IMR-90 (cell line): ENCODE measurements at regions not wholly inside any gene's neighbourhood (a gene's known extent, or its start where the extent isn't known, plus 50 kb on each side); places are given as distances from the start of the nearest gene placed in this dataset.

Experiments
- ATAC-seq: fragments of 200-7000 bp; cut with Tn5 transposase; 2 replicates; pipeline ENCODE4 v1.9.1; 2020; ENCODE audit warnings: low read depth, mild to moderate bottlenecking, moderate library complexity
- BruUV-seq: library from RNA; stranded (reverse); fragments of 400-500 nt; replicated peaks from 2 replicates; lab custom pipeline; 2021; lab: Mats Ljungman, UMichigan
- CTCF ChIA-PET: fragments of 300-600 bp; formaldehyde crosslinking; extraction: SDS; loops from one replicate; lab custom pipeline; 2021; ENCODE audit warnings: antibody characterized with exemption; lab: Yijun Ruan, JAX
- POLR2A ChIA-PET: fragments of 300-600 bp; sonication (Branson Sonifier 250); formaldehyde crosslinking; loops from one replicate; lab custom pipeline; 2022; ENCODE audit warnings: antibody characterized with exemption; ENCODE audit not compliant: unreplicated experiment; lab: Charles Lee
- DNase-seq: peaks from one replicate; pipeline ENCODE4 v3.0.0; 2013
- H2AFZ ChIP-seq: replicated peaks from 2 replicates; pipeline ENCODE3; 2013; ENCODE audit warnings: low read length, mild to moderate bottlenecking; ENCODE audit not compliant: poor library complexity
- H2AK5ac ChIP-seq: 2 replicates; pipeline ENCODE4 v1.6.1; 2013; ENCODE audit warnings: low read depth, low read length, inconsistent platforms
- H2AK9ac ChIP-seq: replicated peaks from 2 replicates; pipeline ENCODE3; 2013; ENCODE audit warnings: mild to moderate bottlenecking, low read depth, low read length, moderate library complexity; ENCODE audit not compliant: poor library complexity
- H2BK120ac ChIP-seq: 2 replicates; pipeline ENCODE4 v1.6.1; 2013; ENCODE audit warnings: low read depth, low read length, inconsistent platforms
- H2BK15ac ChIP-seq: 3 replicates; pipeline ENCODE4 v1.6.1; 2013; ENCODE audit warnings: low read depth, low read length, inconsistent platforms
- H2BK20ac ChIP-seq: 2 replicates; pipeline ENCODE4 v1.6.1; 2013; ENCODE audit warnings: low read depth, mild to moderate bottlenecking, inconsistent platforms, low read length, moderate library complexity
- H2BK5ac ChIP-seq: 2 replicates; pipeline ENCODE4 v1.6.1; 2013; ENCODE audit warnings: mild to moderate bottlenecking, low read depth, low read length, inconsistent platforms; ENCODE audit not compliant: poor library complexity, severe bottlenecking
- H3K14ac ChIP-seq: replicated peaks from 2 replicates; pipeline ENCODE4 v1.6.1; 2013; ENCODE audit warnings: low read depth, low read length, inconsistent platforms
- H3K18ac ChIP-seq: 2 replicates; pipeline ENCODE4 v1.6.1; 2013; ENCODE audit warnings: low read depth, low read length, control low read depth
- H3K23ac ChIP-seq: 2 replicates; pipeline ENCODE4 v1.6.1; 2013; ENCODE audit warnings: low read depth, low read length, inconsistent platforms
- H3K27ac ChIP-seq: 2 replicates; pipeline ENCODE4 v1.5.1; 2013; ENCODE audit warnings: mild to moderate bottlenecking, control low read depth, low read length; ENCODE audit not compliant: insufficient read depth
- H3K27me3 ChIP-seq: 2 replicates; pipeline ENCODE4 v1.6.1; 2013; ENCODE audit warnings: low read length; ENCODE audit not compliant: control insufficient read depth, insufficient read depth
- H3K36me3 ChIP-seq: 2 replicates; pipeline ENCODE4 v1.6.1; 2013; ENCODE audit warnings: low read length, mixed read lengths; ENCODE audit not compliant: control insufficient read depth, insufficient read depth
- H3K4ac ChIP-seq: 2 replicates; pipeline ENCODE4 v1.6.1; 2013; ENCODE audit warnings: low read depth, low read length, inconsistent platforms
- H3K4me1 ChIP-seq: 2 replicates; pipeline ENCODE4 v1.6.1; 2013; ENCODE audit warnings: low read length, mixed read lengths; ENCODE audit not compliant: control insufficient read depth, insufficient read depth
- H3K4me2 ChIP-seq: 2 replicates; pipeline ENCODE4 v1.6.1; 2013; ENCODE audit warnings: low read depth, mild to moderate bottlenecking, control low read depth, low read length, moderate library complexity
- H3K4me3 ChIP-seq: 2 replicates; pipeline ENCODE4 v1.5.1; 2013; ENCODE audit warnings: low read depth, mild to moderate bottlenecking, control low read depth, low read length, moderate library complexity; ENCODE audit not compliant: insufficient read depth
- H3K56ac ChIP-seq: 2 replicates; pipeline ENCODE4 v1.6.1; 2013; ENCODE audit warnings: low read length, inconsistent platforms; ENCODE audit not compliant: insufficient read depth; ENCODE audit errors: extremely low read depth
- H3K79me1 ChIP-seq, 2 experiments: 2 replicates each; pipeline ENCODE4 v1.6.1; 2013; ENCODE audit warnings: low read length in 2 of 2, inconsistent platforms in 1 of 2, low read depth in 1 of 2
- H3K9ac ChIP-seq: 2 replicates; pipeline ENCODE4 v1.6.1; 2013; ENCODE audit warnings: low read depth, low read length, control low read depth
- H3K9me1 ChIP-seq: 2 replicates; pipeline ENCODE4 v1.6.1; 2013; ENCODE audit warnings: low read length, inconsistent platforms; ENCODE audit not compliant: insufficient read depth
- H3K9me3 ChIP-seq: 2 replicates; pipeline ENCODE4 v1.6.1; 2013; ENCODE audit warnings: low read length; ENCODE audit not compliant: control insufficient read depth, insufficient read depth
- H4K20me1 ChIP-seq: 2 replicates; pipeline ENCODE4 v1.6.1; 2013; ENCODE audit warnings: low read length, inconsistent platforms; ENCODE audit not compliant: insufficient read depth
- H4K5ac ChIP-seq: 2 replicates; pipeline ENCODE4 v1.6.1; 2013; ENCODE audit warnings: mild to moderate bottlenecking, low read depth, low read length, control low read depth
- H4K8ac ChIP-seq, 2 experiments: 2 replicates each; pipeline ENCODE4 v1.6.1; 2013; ENCODE audit warnings: low read depth in 2 of 2, low read length in 2 of 2, control low read depth in 1 of 2, inconsistent platforms in 1 of 2
- H4K91ac ChIP-seq: 2 replicates; pipeline ENCODE4 v1.6.1; 2013; ENCODE audit warnings: low read depth, low read length, inconsistent platforms; ENCODE audit not compliant: insufficient read depth
- BHLHE40 ChIP-seq: fragments of 150-350 bp; IDR thresholded peaks from 2 replicates; pipeline ENCODE4 v1.6.1; 2016; ENCODE audit warnings: mild to moderate bottlenecking, low read depth, low read length
- CEBPB ChIP-seq: IDR thresholded peaks from 2 replicates; pipeline ENCODE4 v1.6.1; 2012; ENCODE audit warnings: low read depth, low read length, improper control_type of control experiment
- CHD1 ChIP-seq: IDR thresholded peaks from 2 replicates; pipeline ENCODE4 v1.6.1; 2012; ENCODE audit warnings: low read depth, low read length, improper control_type of control experiment
- FOS ChIP-seq: fragments of 150-350 bp; IDR thresholded peaks from 2 replicates; pipeline ENCODE4 v1.6.1; 2016; ENCODE audit warnings: low read depth, low read length
- MAFK ChIP-seq: IDR thresholded peaks from 2 replicates; pipeline ENCODE4 v1.6.1; 2012; ENCODE audit warnings: low read depth, low read length, improper control_type of control experiment
- MAZ ChIP-seq: IDR thresholded peaks from 2 replicates; pipeline ENCODE4 v1.6.1; 2012; ENCODE audit warnings: low read depth, mild to moderate bottlenecking, low read length, improper control_type of control experiment, moderate library complexity, borderline replicate concordance
- MXI1 ChIP-seq: IDR thresholded peaks from 2 replicates; pipeline ENCODE4 v1.6.1; 2012; ENCODE audit warnings: low read depth, mild to moderate bottlenecking, low read length, moderate library complexity, borderline replicate concordance
- NFE2L2 ChIP-seq: fragments of 150-350 bp; IDR thresholded peaks from 2 replicates; pipeline ENCODE4 v1.6.1; 2016; ENCODE audit warnings: low read depth, mild to moderate bottlenecking, low read length
- POLR2A ChIP-seq: IDR thresholded peaks from 2 replicates; pipeline ENCODE4 v1.6.1; 2012; ENCODE audit warnings: mild to moderate bottlenecking, low read depth, low read length
- RAD21 ChIP-seq: IDR thresholded peaks from 2 replicates; pipeline ENCODE4 v1.6.1; 2012; ENCODE audit warnings: low read length, improper control_type of control experiment
- RCOR1 ChIP-seq: IDR thresholded peaks from 2 replicates; pipeline ENCODE4 v1.6.1; 2012; ENCODE audit warnings: mild to moderate bottlenecking, low read length, improper control_type of control experiment; ENCODE audit not compliant: insufficient replicate concordance
- RFX5 ChIP-seq: IDR thresholded peaks from 2 replicates; pipeline ENCODE4 v1.8.0; 2012; ENCODE audit warnings: low read depth, mild to moderate bottlenecking, low read length, moderate library complexity
- SMC3 ChIP-seq: fragments of 150-350 bp; IDR thresholded peaks from 2 replicates; pipeline ENCODE4 v1.6.1; 2016; ENCODE audit warnings: low read depth, mild to moderate bottlenecking, antibody characterized with exemption, low read length, moderate library complexity
- WGBS, 2 experiments: methylation state at CpG; one replicate each; pipeline versions ENCODE4 v1.1.5 to v1.1.7; 2013; ENCODE audit warnings: missing lambda C conversion rate in 2 of 2; ENCODE audit not compliant: insufficient read length in 1 of 2; ENCODE audit errors: extremely low coverage in 2 of 2; 5-methylcytosine and 5-hydroxymethylcytosine counted together
- dilution Hi-C: fragments of 300-500 bp; cut with HindIII; formaldehyde crosslinking; loops from one replicate; pipeline ENCODE4 v1.14.3; 2018; ENCODE audit warnings: low sequenced_read_pairs; ENCODE audit not compliant: unreplicated experiment
- in situ Hi-C: fragments of 300-500 bp; cut with MboI; formaldehyde crosslinking; loops from 3 replicates; pipeline ENCODE4 v1.14.3; 2019; ENCODE audit warnings: low sequenced_read_pairs, inconsistent platforms, mixed read lengths
- intact Hi-C: fragments of 100-400 bp; cut with micrococcal nuclease; formaldehyde crosslinking; loops from 2 replicates; pipeline ENCODE4 v1.10.0; 2022
- TF ChIP-seq, protein P1 (sequence below): fragments of 150-350 bp; IDR thresholded peaks from 2 replicates; pipeline ENCODE4 v1.6.1; 2016; ENCODE audit warnings: low read depth, mild to moderate bottlenecking, low read length, moderate library complexity, borderline replicate concordance
- TF ChIP-seq, protein P2 (sequence below): conservative IDR thresholded peaks from 2 replicates; pipeline ENCODE4 v1.5.1; 2012; ENCODE audit warnings: mild to moderate bottlenecking, low read depth, low read length, improper control_type of control experiment
- TF ChIP-seq, protein P3 (sequence below): fragments of 150-350 bp; IDR thresholded peaks from 2 replicates; pipeline ENCODE4 v1.6.1; 2017; ENCODE audit warnings: mild to moderate bottlenecking, antibody characterized with exemption, low read length, low read depth

DNA sequence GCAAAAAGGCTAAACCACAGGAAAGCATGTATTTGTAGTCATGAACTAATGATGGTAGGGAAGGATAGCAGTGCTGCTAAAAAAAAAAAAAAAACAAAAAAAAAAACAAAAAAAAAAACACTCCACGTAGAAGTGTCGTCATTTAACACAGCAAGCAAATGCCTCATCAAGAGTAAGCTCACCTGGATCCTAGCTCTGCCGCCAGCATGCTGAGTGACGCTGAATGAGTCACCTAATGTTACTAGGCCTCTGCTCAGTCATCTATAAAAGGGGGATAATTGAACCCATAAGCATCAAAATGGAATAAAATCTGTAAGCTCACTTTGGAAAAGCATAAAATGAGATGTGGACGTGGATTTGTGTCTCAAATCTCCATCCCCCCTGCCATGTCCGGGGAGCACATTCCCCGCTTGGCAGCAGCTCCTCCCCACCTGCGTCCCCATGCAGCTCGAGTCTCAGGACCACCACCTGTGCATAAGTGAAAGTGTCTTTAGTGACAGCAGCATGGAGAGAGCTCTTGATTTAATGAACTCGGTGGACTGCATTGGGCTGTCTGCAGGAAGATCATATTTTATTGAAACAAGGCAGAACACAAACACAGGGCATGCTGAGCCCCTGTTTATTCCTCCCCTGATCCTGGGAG is 427.5 kb downstream of the LRATD1 start:
- Histone ChIP-seq H3K36me3 (no peaks in the 10 kb centered on the region), H3K23ac (no peak overlapping the region), H3K79me1 (no peaks in the 10 kb centered on the region), H3K56ac (no peak overlapping the region), H3K4me1 (no peaks in the 10 kb centered on the region), H3K27ac (no peak overlapping the region), H3K4me3 (no peak overlapping the region), H2BK120ac (no peak overlapping the region), H2BK15ac (no peak overlapping the region), H3K4ac (no peak overlapping the region), H3K9me3 (no peaks in the 10 kb centered on the region), H4K91ac (no peak overlapping the region), H2AK9ac (no peak overlapping the region), H3K9me1 (no peaks in the 10 kb centered on the region), H2BK5ac (no peak overlapping the region), H2AK5ac (no peak overlapping the region), H4K8ac (no peak overlapping the region), H4K20me1 (no peaks in the 10 kb centered on the region), H3K9ac (no peak overlapping the region), H4K5ac (no peak overlapping the region), H2AFZ (no peak overlapping the region), H3K14ac (no peak overlapping the region), H3K18ac (no peak overlapping the region), H3K4me2 (no peak overlapping the region), H2BK20ac (no peak overlapping the region), H3K27me3 (peaks cover 3% of the 10 kb centered on the region; the same call in 1 of the 2 replicates)
- no CpG with 5 or more reads among the region's 10 CpGs for WGBS, 2 experiments
- TF ChIP-seq MAZ: no peak
- TF ChIP-seq MXI1: no peak
- TF ChIP-seq, protein P1, sequence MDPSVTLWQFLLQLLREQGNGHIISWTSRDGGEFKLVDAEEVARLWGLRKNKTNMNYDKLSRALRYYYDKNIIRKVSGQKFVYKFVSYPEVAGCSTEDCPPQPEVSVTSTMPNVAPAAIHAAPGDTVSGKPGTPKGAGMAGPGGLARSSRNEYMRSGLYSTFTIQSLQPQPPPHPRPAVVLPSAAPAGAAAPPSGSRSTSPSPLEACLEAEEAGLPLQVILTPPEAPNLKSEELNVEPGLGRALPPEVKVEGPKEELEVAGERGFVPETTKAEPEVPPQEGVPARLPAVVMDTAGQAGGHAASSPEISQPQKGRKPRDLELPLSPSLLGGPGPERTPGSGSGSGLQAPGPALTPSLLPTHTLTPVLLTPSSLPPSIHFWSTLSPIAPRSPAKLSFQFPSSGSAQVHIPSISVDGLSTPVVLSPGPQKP: no peak
- no peak for TF ChIP-seq CEBPB
- no peak for TF ChIP-seq BHLHE40
- TF ChIP-seq, protein P2, sequence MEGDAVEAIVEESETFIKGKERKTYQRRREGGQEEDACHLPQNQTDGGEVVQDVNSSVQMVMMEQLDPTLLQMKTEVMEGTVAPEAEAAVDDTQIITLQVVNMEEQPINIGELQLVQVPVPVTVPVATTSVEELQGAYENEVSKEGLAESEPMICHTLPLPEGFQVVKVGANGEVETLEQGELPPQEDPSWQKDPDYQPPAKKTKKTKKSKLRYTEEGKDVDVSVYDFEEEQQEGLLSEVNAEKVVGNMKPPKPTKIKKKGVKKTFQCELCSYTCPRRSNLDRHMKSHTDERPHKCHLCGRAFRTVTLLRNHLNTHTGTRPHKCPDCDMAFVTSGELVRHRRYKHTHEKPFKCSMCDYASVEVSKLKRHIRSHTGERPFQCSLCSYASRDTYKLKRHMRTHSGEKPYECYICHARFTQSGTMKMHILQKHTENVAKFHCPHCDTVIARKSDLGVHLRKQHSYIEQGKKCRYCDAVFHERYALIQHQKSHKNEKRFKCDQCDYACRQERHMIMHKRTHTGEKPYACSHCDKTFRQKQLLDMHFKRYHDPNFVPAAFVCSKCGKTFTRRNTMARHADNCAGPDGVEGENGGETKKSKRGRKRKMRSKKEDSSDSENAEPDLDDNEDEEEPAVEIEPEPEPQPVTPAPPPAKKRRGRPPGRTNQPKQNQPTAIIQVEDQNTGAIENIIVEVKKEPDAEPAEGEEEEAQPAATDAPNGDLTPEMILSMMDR: no peak
- TF ChIP-seq CHD1: no peak
- no peak for TF ChIP-seq POLR2A
- TF ChIP-seq NFE2L2: no peak
- TF ChIP-seq RAD21: no peak
- TF ChIP-seq RFX5: no peak
- TF ChIP-seq FOS: no peak
- TF ChIP-seq RCOR1: no peak
- TF ChIP-seq, protein P3, sequence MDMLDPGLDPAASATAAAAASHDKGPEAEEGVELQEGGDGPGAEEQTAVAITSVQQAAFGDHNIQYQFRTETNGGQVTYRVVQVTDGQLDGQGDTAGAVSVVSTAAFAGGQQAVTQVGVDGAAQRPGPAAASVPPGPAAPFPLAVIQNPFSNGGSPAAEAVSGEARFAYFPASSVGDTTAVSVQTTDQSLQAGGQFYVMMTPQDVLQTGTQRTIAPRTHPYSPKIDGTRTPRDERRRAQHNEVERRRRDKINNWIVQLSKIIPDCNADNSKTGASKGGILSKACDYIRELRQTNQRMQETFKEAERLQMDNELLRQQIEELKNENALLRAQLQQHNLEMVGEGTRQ: no peak
- no peak for TF ChIP-seq SMC3
- no peak for TF ChIP-seq MAFK
- ATAC-seq: no peak
- ChIA-PET POLR2A (no interaction called here), CTCF (interaction anchor here (0.6 kb wide), 1 partner anchor 26 kb away, joined by 3 read pairs; no protein-coding TSS in a partner anchor)
- dilution Hi-C loops: no loop called here
- no TSS peak for BruUV-seq
- intact Hi-C loops: no loop called here
- in situ Hi-C loops: no loop called here
- no peak for DNase-seq
